ENCODE measurements at regions not wholly inside any gene's neighbourhood (a gene's known extent, or its start where the extent isn't known, plus 50 kb on each side); places are given as distances from the start of the nearest gene placed in this dataset.

GRCh38 chr2:67660871-67661270 is 263.7 kb downstream of the ETAA1 start:
- TF ChIP-seq POLR2AphosphoS5 (IDR thresholded peaks at IDR 0.05; ENCODE audit: insufficient read depth, low read depth, low read length) (no peak), MYC (IDR thresholded peaks at IDR 0.05; ENCODE audit: low read depth, low read length) (no peak), EZH2 (IDR thresholded peaks at IDR 0.05; ENCODE audit: borderline replicate concordance, low read depth, low read length, severe bottlenecking) (no peak), JUN (IDR thresholded peaks at IDR 0.05; ENCODE audit: borderline replicate concordance, insufficient read depth, insufficient read length, low read depth) (no peak), CTCF (IDR thresholded peaks at IDR 0.05; ENCODE audit: extremely low read depth in 1 of 2, insufficient read depth in 1 of 2, low read depth in 1 of 2, low read length in 2 of 2) (no peak), FOS (IDR thresholded peaks at IDR 0.05; ENCODE audit: borderline replicate concordance, insufficient read depth, low read length) (no peak), MAX (IDR thresholded peaks at IDR 0.05; ENCODE audit: insufficient read depth, insufficient read length) (no peak), GATA2 (IDR thresholded peaks at IDR 0.05; ENCODE audit: insufficient read depth, insufficient read length, low read depth, low read length) (no peak), POLR2A (IDR thresholded peaks at IDR 0.05; ENCODE audit: low read depth, low read length) (no peak)
- no peak overlapping the region for H3K27ac ChIP-seq (ENCODE audit: insufficient read depth, low read depth, low read length)
- no peaks in the 10 kb centered on the region for H3K9me1 ChIP-seq (replicated peaks; ENCODE audit: control insufficient read depth, extremely low read depth, insufficient read depth, low read length)
- no peak overlapping the region for H2AFZ ChIP-seq (ENCODE audit: low read depth, low read length)
- H3K27me3 ChIP-seq (ENCODE audit: control insufficient read depth in 2 of 2, insufficient read depth in 2 of 2, low read length in 2 of 2) = no peaks in the 10 kb centered on the region
- no peak overlapping the region for H3K4me2 ChIP-seq (ENCODE audit: insufficient read depth, low read length)
- DNase-seq (ENCODE audit: low read depth, low spot score) (no peak), FAIRE-seq (no peak)
- no peaks in the 10 kb centered on the region for H3K4me1 ChIP-seq (ENCODE audit: control insufficient read depth, extremely low read depth, insufficient read depth, low read length)
- POLR2A ChIA-PET = no interaction called here
- H4K20me1 ChIP-seq (replicated peaks; ENCODE audit: control insufficient read depth, extremely low read depth, insufficient read depth, low read length) = no peaks in the 10 kb centered on the region
- dilution Hi-C loops (cut with MboI; ENCODE audit: extremely low pct_ligation_motif_present, low sequenced_read_pairs) = no loop called here
- intact Hi-C loops (cut with micrococcal nuclease) = no loop called here
- H3K9me3 ChIP-seq (replicated peaks; ENCODE audit: control insufficient read depth, insufficient read depth, low read length) = no peaks in the 10 kb centered on the region
- H3K9ac ChIP-seq (replicated peaks; ENCODE audit: extremely low read depth, insufficient read depth, low read length) = no peak overlapping the region
- no peaks in the 10 kb centered on the region for H3K79me2 ChIP-seq (ENCODE audit: control insufficient read depth, insufficient read depth, low read length)
- H3K36me3 ChIP-seq (ENCODE audit: control insufficient read depth in 2 of 2, extremely low read depth in 1 of 2, insufficient read depth in 2 of 2, low read length in 2 of 2) = no peaks in the 10 kb centered on the region
- CTCF ChIA-PET = no interaction called here
- no TSS peak for BruUV-seq (replicated peaks)
- H3K4me3 ChIP-seq (replicated peaks in 1 of 3; ENCODE audit: insufficient read depth in 1 of 3, low read depth in 1 of 3, low read length in 3 of 3) = no peak overlapping the region
